GM12892 (cell line): ENCODE measurements at regions not wholly inside any gene's neighbourhood (a gene's known extent, or its start where the extent isn't known, plus 50 kb on each side); places are given as distances from the start of the nearest gene placed in this dataset.

Experiments used
- DNase-seq: peaks from one replicate; pipeline ENCODE4 v3.0.0; 2011; ENCODE audit not compliant: insufficient read length
- FAIRE-seq: peaks from 2 replicates; lab custom pipeline; 2011; peaks lifted over from hg19 to GRCh38; lab: Jason Lieb, UNC
- POLR2A ChIP-seq: IDR thresholded peaks from 2 replicates; pipeline ENCODE4 v1.6.1; 2011; ENCODE audit warnings: low read depth, low read length, control low read depth
- POLR2AphosphoS5 ChIP-seq: IDR thresholded peaks from 2 replicates; pipeline ENCODE4 v1.6.1; 2011; ENCODE audit warnings: low read depth, low read length, control low read depth
- TAF1 ChIP-seq: IDR thresholded peaks from 2 replicates; pipeline ENCODE4 v1.6.1; 2011; ENCODE audit warnings: low read depth, mild to moderate bottlenecking, control low read depth, low read length, borderline replicate concordance

DNA sequence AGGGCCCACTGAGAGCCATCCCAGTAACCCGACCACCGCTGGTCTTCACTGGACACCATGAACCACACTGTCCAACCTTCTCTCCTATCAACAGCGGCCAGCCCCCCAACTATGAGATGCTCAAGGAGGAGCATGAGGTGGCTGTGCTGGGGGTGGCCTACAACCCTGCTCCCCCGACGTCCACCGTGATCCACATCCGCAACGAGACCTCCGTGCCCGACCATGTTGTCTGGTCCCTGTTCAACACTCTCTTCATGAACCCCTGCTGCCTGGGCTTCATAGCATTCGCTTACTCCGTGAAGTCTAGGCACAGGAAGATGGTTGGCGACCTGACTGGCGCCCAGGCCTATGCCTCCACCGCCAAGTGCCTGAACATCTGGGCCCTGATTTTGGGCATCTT, 423.8 kb upstream of the EPHA5 start:
- TF ChIP-seq TAF1 (no peak), POLR2AphosphoS5 (no peak), POLR2A (no peak)
- FAIRE-seq (no peak), DNase-seq (no peak)

DNA sequence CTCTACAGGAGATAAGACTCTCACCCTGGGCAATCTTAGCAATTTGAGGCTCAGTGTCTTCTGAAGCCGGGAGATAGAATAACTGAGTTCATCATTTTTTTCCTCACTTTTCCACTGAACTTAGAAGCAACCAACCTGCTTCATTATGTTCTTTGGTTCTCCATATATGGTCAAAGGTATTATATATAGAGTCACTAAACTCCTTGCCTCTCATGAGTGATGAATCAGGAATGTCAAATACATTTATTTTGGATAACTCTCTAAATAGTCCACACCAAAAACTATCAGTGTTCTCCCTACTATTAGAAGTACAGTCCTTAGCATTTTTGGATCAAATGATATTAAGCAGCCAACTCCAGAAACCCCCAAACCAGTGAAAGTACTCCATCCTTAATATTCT, 421.5 kb upstream of the EPHA5 start:
- FAIRE-seq, result no peak

DNA sequence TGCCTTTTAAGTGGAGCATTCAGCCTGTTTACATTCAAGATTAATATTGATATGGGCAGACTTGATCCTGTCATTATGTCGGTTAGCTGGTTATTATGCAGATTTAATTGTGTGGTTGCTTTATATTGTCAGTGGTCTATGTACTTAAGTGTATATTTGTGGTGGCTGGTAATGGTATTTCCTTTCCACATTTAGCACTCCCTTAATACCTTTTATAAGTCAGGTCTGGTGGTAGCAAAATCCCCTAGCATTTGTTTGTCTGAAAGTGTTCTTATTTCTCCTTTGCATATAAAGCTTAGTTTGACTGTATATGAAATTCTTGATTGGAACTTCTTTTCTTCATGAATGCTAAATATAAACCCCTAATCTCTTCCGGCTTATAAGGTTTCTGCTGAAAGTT, 403.7 kb upstream of the EPHA5 start:
- FAIRE-seq, result no peak
- DNase-seq, result no peak
- TF ChIP-seq POLR2AphosphoS5 (no peak), POLR2A (no peak), TAF1 (no peak)

More for the DNA sequence above, 421.5 kb upstream of the EPHA5 start:
- TF ChIP-seq POLR2A, result no peak
- no peak for TF ChIP-seq POLR2AphosphoS5
- no peak for TF ChIP-seq TAF1
- DNase-seq, result no peak

DNA sequence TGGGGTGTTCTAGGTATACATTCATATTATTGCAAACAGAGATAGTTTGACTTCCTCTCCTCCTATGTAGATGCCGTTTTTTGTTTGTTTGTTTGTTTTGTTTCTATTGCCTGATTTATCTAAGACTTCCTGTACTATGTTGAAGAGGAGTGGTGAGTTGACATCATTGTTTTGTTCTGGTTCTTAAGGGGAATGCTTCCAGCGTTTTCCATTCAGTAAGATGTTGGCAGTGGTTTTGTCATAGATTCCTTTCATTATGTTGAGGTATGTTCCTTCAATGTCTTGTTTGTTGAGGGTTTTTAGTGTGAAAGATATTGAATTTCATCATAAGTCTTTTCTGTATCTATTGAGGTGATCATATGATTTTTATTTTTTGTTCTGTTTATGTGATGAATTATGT, 401.6 kb upstream of the EPHA5 start:
- TF ChIP-seq TAF1 (no peak), POLR2AphosphoS5 (no peak), POLR2A (no peak)
- FAIRE-seq, result no peak
- no peak for DNase-seq

DNA sequence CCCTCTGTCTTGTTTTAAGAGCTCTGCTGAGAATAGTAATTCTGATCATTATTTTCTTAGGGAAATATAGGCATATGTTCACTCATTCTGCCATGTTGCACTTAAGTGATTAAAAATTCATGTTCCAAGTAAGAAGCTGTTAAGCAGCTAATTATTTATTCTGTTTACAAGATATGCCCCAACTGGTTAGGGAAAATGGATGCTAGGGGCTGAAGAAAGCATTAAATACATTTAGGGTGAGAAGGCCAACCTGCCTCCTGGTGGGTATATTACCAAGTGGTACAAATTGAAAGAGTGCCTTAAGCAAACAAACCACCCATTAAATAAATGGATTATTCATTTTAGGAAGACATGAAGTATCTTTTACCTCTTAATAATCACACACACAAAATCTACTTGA, 392.6 kb upstream of the EPHA5 start:
- DNase-seq (no peak), FAIRE-seq (no peak)
- TF ChIP-seq TAF1, result no peak
- TF ChIP-seq POLR2AphosphoS5, result no peak
- no peak for TF ChIP-seq POLR2A

DNA sequence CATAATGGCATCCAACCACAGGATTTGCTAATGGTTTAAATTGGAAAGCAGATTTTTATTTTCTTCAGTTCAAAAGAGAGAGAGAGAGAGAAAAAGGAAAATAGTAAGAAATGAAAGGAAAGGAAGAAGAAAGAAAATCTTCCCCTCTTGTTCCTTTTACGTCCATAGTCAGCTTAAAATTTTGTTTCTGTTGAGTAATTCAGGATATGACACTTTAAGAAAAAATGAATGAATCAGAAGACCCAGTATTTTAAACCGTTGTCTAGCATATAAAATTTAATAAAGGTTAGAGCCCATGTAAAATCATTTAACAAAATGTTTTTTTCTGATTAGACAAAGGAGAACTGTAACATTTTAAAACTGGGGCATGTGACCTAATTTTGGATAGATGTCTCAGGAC, 391.8 kb upstream of the EPHA5 start:
- FAIRE-seq, result no peak
- no peak for DNase-seq
- TF ChIP-seq POLR2A, result no peak
- TF ChIP-seq TAF1, result no peak
- no peak for TF ChIP-seq POLR2AphosphoS5

DNA sequence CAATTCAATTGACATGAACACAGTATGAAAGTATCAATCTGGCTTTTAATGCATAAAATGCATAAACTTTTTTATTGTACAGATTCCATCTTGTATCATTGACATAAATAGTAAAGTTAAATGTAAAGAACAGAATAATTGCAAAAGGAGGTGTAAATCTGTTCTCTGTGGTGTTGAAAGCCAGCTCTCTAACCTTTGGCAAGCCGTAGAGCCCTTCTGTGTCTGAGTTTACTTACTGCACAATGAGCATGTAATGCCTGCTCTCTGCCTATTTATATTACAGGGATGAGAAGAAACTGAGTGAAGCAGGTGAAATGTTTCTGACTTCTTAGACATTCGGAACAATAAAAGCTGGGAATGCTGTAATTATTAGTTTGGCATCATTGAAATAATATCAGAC, 389.3 kb upstream of the EPHA5 start:
- DNase-seq, result no peak
- TF ChIP-seq POLR2AphosphoS5 (no peak), POLR2A (no peak), TAF1 (no peak)
- FAIRE-seq, result no peak

DNA sequence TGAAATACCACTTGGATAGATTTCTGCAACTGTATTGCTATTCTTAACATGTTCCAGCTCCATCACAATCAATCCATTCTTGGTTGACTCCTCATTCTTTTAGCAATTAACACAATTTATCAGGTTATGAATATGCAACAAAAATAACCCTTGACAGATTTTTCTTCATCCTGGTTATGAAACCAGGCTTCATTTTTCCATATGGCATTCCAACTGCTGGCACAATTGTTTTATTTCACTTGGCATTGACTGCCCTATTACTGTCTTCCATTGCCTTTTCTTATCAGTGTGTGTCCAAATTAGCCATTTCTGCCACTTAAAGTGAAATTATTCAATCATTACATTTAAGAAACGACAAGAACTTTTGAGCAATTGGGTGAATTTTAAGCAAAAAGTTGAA, 388.8 kb upstream of the EPHA5 start:
- DNase-seq (no peak), FAIRE-seq (no peak)
- no peak for TF ChIP-seq POLR2AphosphoS5
- no peak for TF ChIP-seq POLR2A
- TF ChIP-seq TAF1, result no peak

DNA sequence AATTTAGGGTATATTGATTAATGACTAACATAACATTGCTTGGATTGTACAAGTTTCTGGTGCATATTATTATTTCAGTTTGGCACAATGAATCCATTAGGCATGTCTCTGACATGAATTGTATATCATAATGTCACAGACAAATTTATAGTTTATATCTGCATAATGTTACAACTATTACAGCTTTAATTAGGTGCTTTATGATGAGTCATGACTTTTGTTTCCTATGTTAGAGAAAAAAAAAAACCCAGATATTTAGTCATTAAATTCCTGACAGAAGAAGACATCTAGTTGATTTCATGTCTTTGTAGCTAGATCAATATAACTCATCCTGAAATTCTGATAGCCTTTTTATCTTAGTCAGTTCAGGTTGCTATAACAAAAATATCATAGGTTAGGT, 385.7 kb upstream of the EPHA5 start:
- DNase-seq (no peak), FAIRE-seq (no peak)
- no peak for TF ChIP-seq POLR2AphosphoS5
- TF ChIP-seq POLR2A, result no peak
- TF ChIP-seq TAF1, result no peak

DNA sequence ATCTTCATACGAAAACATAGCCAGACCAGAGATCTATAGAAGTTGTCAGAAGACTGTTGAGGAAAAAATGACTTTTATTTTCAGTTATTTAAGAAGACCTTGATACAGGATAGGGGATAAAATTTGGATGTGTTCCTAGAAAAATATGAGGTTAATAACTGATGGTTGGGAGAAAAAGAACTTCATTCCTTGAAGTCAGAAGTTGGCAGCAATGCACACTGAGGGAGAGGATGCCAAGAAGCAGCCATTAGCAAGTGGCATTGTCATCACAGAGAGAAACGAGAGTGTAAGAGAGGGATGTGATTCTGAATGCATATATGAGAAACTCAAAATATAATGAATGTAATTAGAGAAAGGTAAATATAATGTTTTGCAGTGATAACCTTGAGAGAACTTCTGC, 382.1 kb upstream of the EPHA5 start:
- TF ChIP-seq POLR2AphosphoS5 (no peak), TAF1 (no peak), POLR2A (no peak)
- no peak for FAIRE-seq
- DNase-seq, result no peak

DNA sequence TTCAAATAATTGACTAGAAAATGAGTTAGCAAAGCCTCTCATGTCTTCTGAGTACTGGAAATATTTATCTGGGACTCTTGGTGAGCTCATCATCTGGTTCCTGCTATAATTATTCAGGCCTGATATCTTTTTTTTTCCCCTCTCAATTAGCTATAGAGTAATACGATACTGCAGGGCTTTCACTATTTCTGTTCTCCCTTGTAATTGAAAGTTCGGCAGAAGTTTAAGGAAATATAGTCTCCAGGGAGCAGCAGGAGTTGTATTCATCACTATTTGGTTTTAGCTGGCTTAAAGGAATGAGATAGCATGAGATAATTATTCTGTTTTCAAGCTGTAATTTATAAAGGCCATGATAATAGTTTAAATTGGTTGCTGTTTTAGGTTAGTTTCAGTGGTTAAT, 378.6 kb upstream of the EPHA5 start:
- FAIRE-seq (no peak), DNase-seq (no peak)
- TF ChIP-seq POLR2AphosphoS5 (no peak), POLR2A (no peak), TAF1 (no peak)

DNA sequence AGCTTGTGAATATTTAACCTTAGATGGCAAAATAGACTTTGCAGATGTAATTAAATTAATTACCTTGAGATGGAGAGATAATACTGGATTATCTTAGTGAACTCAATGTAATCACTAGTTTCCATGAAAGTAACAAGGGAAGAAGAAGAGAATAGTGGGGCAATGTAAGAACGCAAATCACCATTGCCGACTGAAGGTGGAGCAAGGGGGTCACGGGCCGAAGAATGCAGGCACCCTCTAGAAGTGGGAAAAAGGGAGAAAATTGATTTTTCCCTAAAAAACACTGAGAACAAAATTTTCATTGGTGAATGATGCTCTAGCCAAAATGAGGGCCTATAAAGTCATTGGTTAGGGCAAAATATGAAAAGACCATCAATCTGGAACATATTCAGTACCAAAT, 375.6 kb upstream of the EPHA5 start:
- TF ChIP-seq TAF1 (no peak), POLR2A (no peak), POLR2AphosphoS5 (no peak)
- DNase-seq (no peak), FAIRE-seq (no peak)

DNA sequence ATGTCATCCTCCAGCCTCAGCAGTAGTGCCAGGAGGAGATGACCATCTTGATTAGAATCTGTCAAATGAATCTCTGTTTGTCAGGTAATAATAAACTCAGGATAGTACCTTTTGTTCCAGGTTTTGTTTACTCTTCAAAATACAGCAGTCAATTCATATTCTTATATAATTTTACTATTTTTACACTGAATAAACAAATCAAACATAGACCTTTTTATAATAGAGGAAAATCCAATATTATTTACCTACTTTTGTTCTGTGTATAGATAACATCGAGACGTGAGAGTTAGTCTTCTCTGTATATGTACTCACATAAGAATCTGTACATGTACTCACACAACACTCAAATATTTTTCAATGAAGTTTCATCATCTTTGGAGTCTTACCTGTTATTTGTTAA, 365.4 kb upstream of the EPHA5 start:
- FAIRE-seq, result no peak
- DNase-seq, result no peak

DNA sequence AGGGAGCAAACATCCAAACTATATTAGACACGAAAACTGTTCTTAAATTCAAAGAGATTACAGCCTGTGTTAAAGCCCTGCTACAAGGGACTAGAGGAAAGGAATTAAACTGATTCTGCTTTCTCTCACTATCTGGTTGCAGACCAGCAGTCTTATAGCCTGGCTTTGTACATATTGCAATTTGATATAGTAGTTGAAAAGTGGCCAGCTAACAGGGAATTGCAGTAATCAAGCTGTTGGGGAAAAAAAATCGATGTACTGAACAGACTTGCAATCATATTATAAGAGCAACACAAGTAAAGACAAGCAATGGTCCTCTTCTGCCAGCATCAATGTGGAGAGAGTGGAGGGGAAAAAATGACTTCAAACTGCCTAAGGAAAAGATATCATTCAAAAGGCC, 364.4 kb upstream of the EPHA5 start:
- TF ChIP-seq POLR2AphosphoS5 (no peak), POLR2A (no peak), TAF1 (no peak)
- no peak for FAIRE-seq
- no peak for DNase-seq

More for the DNA sequence above, 365.4 kb upstream of the EPHA5 start:
- no peak for TF ChIP-seq TAF1
- TF ChIP-seq POLR2A, result no peak

DNA sequence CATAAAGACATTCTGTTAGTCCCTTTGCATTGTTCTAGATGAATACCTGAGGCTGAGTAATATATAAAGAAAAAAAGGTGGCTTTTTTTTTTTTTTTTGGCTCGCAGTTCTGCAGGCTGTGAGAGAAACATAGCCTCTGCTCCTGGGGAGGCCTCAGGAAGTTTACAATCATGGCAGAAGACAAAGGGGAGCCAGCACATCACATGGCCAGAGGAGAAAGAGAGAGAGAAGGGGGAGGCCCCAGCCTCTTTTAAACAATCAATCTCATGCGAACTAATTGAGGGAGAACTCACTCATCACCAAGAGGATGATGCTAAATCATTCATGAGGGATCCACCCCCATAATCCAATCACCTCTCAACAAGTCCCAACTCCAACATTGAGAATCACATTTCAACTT, 364.0 kb upstream of the EPHA5 start:
- no peak for FAIRE-seq
- TF ChIP-seq POLR2A (no peak), TAF1 (no peak), POLR2AphosphoS5 (no peak)
- no peak for DNase-seq

DNA sequence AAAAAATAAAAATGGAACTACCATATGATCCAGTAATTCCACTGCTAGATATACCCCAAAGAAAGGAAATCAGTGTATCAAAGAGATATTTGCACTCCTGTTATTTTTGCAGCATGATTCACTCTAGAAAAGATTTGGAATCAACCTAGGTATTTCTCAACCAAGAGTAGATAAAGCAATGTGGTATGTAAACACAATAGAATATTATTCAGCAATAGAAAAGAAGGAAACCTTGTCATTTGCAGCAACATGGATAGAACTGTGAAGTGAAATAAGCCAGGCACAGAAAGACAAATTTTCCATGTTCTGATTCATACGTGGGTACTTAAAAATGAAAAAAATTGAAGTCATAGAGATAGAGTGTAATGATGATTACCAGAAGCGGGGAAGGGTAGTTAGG, 362.3 kb upstream of the EPHA5 start:
- FAIRE-seq (no peak), DNase-seq (no peak)
- TF ChIP-seq TAF1, result no peak
- TF ChIP-seq POLR2AphosphoS5, result no peak
- TF ChIP-seq POLR2A, result no peak
